GM23248 (cell line): ENCODE measurements at regions not wholly inside any gene's neighbourhood (a gene's known extent, or its start where the extent isn't known, plus 50 kb on each side); places are given as distances from the start of the nearest gene placed in this dataset.
"Not testable (repeated sequence)": the region's sequence is repeated elsewhere in the genome, so short reads cannot be mapped to it uniquely, and the experiment has no call there.

ENCODE experiments used
- EZH2 ChIP-seq: fragments of 200-600 bp; sonication (generic); IDR thresholded peaks from 2 replicates; pipeline ENCODE4 v1.6.1; 2018; ENCODE audit warnings: antibody characterized with exemption, mild to moderate bottlenecking; ENCODE audit not compliant: insufficient read depth, poor library complexity, severe bottlenecking
- EZH2phosphoT487 ChIP-seq: fragments of 200-600 bp; sonication (generic); IDR thresholded peaks from 2 replicates; pipeline ENCODE4 v1.6.1; 2018; ENCODE audit warnings: antibody characterized with exemption, moderate library complexity, mild to moderate bottlenecking, low read depth; ENCODE audit not compliant: insufficient read depth

- TF ChIP-seq EZH2phosphoT487, EZH2: not testable (repeated sequence)
Measured at GRCh38 chr7:65455050-65455449, 81.4 kb downstream of the ZNF92 start.
